ENCODE measurements at regions not wholly inside any gene's neighbourhood (a gene's known extent, or its start where the extent isn't known, plus 50 kb on each side); places are given as distances from the start of the nearest gene placed in this dataset.

DNA sequence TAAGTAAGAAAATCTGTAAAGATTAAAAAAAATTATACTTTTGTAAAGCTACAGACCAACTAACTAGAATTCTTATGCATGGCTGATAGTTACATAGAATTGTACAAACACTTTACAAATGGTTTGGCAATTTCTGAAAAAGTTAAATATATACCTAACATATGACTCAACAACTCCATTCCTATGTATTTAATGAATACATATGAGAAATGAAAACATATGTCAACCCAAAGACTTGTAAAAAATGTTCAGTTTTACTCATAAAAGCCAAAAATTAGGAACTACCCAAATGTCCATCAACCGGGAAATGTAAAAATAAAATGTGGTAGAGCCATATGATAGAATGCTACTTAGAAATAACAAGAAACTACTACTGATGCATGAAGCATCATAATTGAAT lies 152.6 kb upstream of the NRG3 start:
- H3K9me3 ChIP-seq = no peaks in the 10 kb centered on the region; the same call in 1 of the 2 replicates
- CTCF ChIA-PET = no interaction called here

DNA sequence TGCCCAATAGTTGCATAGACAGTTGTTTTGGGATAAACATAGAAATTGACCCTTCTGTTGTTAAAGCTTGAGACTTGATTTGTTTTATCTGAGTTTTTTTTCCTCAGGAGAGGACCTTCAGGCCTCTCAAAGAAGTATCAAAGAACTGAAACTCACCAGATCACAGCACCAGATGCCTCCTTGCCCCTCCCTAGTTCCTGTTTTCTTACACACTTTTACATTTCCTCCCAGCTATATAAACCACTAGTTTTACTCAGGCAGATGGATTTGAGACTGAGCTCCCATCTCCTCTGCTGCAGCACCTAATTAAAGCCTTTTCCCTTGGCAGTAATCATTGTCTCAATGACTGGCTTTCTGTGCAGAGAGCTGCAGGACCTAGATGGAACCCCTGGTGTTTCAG lies 150.6 kb upstream of the NRG3 start:
- H3K36me3 ChIP-seq (ENCODE audit: control insufficient read depth, insufficient read depth, low read length) = no peaks in the 10 kb centered on the region
- H3K4me1 ChIP-seq = no peaks in the 10 kb centered on the region
- DNase-seq = no peak
- no peaks in the 10 kb centered on the region; the same call in 1 of the 2 replicates for H3K9me3 ChIP-seq
- Mint-ChIP-seq H3K4me3 (ENCODE audit: unreplicated experiment) (no peak overlapping the region), H3K4me1 (ENCODE audit: low read depth, unreplicated experiment) (no peaks in the 10 kb centered on the region), H3K9me3 (ENCODE audit: unreplicated experiment) (no peaks in the 10 kb centered on the region), H3K36me3 (ENCODE audit: insufficient read depth, unreplicated experiment) (no peaks in the 10 kb centered on the region), H3K27ac (ENCODE audit: unreplicated experiment) (no peak overlapping the region), H3K27me3 (ENCODE audit: insufficient read depth, unreplicated experiment) (no peaks in the 10 kb centered on the region)
- H3K4me3 ChIP-seq (ENCODE audit: low read depth, low read length) = no peak overlapping the region
- POLR2A ChIA-PET = no interaction called here
- H3K27me3 ChIP-seq (replicated peaks; ENCODE audit: control insufficient read depth, insufficient read depth, low read length) = no peaks in the 10 kb centered on the region
- CTCF ChIA-PET = no interaction called here
- intact Hi-C loops (cut with micrococcal nuclease; ENCODE audit: unreplicated experiment) = no loop called here
- TF ChIP-seq, protein P1, sequence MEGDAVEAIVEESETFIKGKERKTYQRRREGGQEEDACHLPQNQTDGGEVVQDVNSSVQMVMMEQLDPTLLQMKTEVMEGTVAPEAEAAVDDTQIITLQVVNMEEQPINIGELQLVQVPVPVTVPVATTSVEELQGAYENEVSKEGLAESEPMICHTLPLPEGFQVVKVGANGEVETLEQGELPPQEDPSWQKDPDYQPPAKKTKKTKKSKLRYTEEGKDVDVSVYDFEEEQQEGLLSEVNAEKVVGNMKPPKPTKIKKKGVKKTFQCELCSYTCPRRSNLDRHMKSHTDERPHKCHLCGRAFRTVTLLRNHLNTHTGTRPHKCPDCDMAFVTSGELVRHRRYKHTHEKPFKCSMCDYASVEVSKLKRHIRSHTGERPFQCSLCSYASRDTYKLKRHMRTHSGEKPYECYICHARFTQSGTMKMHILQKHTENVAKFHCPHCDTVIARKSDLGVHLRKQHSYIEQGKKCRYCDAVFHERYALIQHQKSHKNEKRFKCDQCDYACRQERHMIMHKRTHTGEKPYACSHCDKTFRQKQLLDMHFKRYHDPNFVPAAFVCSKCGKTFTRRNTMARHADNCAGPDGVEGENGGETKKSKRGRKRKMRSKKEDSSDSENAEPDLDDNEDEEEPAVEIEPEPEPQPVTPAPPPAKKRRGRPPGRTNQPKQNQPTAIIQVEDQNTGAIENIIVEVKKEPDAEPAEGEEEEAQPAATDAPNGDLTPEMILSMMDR (IDR thresholded peaks at IDR 0.05; ENCODE audit: insufficient read depth in 1 of 2, low read depth in 1 of 2, low read length in 1 of 2, severe bottlenecking in 1 of 2, unreplicated experiment in 1 of 2) = no peak
- BruUV-seq (replicated peaks) = no TSS peak

More for the DNA sequence above, 152.6 kb upstream of the NRG3 start:
- H3K4me3 Mint-ChIP-seq (ENCODE audit: unreplicated experiment) = no peak overlapping the region
- H3K27me3 ChIP-seq (replicated peaks; ENCODE audit: control insufficient read depth, insufficient read depth, low read length) = no peaks in the 10 kb centered on the region
- TF ChIP-seq, protein P1 (IDR thresholded peaks at IDR 0.05; ENCODE audit: insufficient read depth in 1 of 2, low read depth in 1 of 2, low read length in 1 of 2, severe bottlenecking in 1 of 2, unreplicated experiment in 1 of 2) = no peak
- no peak for DNase-seq
- H3K4me3 ChIP-seq (ENCODE audit: low read depth, low read length) = no peak overlapping the region
- no peaks in the 10 kb centered on the region for H3K36me3 Mint-ChIP-seq (ENCODE audit: insufficient read depth, unreplicated experiment)
- no peaks in the 10 kb centered on the region for H3K36me3 ChIP-seq (ENCODE audit: control insufficient read depth, insufficient read depth, low read length)
- H3K9me3 Mint-ChIP-seq (ENCODE audit: unreplicated experiment) = no peaks in the 10 kb centered on the region
- H3K4me1 ChIP-seq = no peaks in the 10 kb centered on the region
- no TSS peak for BruUV-seq (replicated peaks)
- no peaks in the 10 kb centered on the region for H3K27me3 Mint-ChIP-seq (ENCODE audit: insufficient read depth, unreplicated experiment)
- no peaks in the 10 kb centered on the region for H3K4me1 Mint-ChIP-seq (ENCODE audit: low read depth, unreplicated experiment)
- no peak overlapping the region for H3K27ac Mint-ChIP-seq (ENCODE audit: unreplicated experiment)
- POLR2A ChIA-PET = no interaction called here
- intact Hi-C loops (cut with micrococcal nuclease; ENCODE audit: unreplicated experiment) = no loop called here

DNA sequence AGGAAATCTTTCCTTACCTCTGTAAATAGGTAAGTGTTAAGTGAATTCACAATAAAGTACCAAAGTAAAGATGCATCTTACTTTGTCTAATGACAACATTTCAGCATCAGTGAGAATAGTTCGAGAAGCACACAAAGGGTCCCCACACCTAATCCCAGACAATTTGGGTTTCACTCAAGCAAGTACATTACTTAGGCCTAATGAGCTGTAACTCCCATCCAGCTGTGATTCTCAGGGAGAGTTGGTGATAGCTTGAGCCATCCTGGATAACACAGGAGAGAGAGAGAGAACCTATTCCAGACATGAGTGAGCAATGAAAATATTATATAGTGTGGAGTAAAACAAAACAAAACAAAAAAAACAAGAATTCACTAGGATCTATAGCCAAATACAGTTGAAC lies 149.1 kb upstream of the NRG3 start:
- CTCF ChIA-PET = no interaction called here

More for the DNA sequence above, 149.1 kb upstream of the NRG3 start:
- H3K27me3 ChIP-seq (replicated peaks; ENCODE audit: control insufficient read depth, insufficient read depth, low read length) = no peaks in the 10 kb centered on the region
- Mint-ChIP-seq H3K9me3 (ENCODE audit: unreplicated experiment) (no peaks in the 10 kb centered on the region), H3K27ac (ENCODE audit: unreplicated experiment) (no peak overlapping the region), H3K27me3 (ENCODE audit: insufficient read depth, unreplicated experiment) (no peaks in the 10 kb centered on the region), H3K36me3 (ENCODE audit: insufficient read depth, unreplicated experiment) (no peaks in the 10 kb centered on the region), H3K4me1 (ENCODE audit: low read depth, unreplicated experiment) (no peaks in the 10 kb centered on the region), H3K4me3 (ENCODE audit: unreplicated experiment) (no peak overlapping the region)
- no TSS peak for BruUV-seq (replicated peaks)
- DNase-seq = no peak
- POLR2A ChIA-PET = no interaction called here
- intact Hi-C loops (cut with micrococcal nuclease; ENCODE audit: unreplicated experiment) = no loop called here
- no peaks in the 10 kb centered on the region for H3K36me3 ChIP-seq (ENCODE audit: control insufficient read depth, insufficient read depth, low read length)
- peaks cover 4% of the 10 kb centered on the region; the same call in 1 of the 2 replicates for H3K4me1 ChIP-seq
- TF ChIP-seq, protein P1 (IDR thresholded peaks at IDR 0.05; ENCODE audit: insufficient read depth in 1 of 2, low read depth in 1 of 2, low read length in 1 of 2, severe bottlenecking in 1 of 2, unreplicated experiment in 1 of 2) = no peak
- H3K4me3 ChIP-seq (ENCODE audit: low read depth, low read length) = no peak overlapping the region
- no peaks in the 10 kb centered on the region; the same call in 1 of the 2 replicates for H3K9me3 ChIP-seq
